ENCODE measurements at regions not wholly inside any gene's neighbourhood (a gene's known extent, or its start where the extent isn't known, plus 50 kb on each side); places are given as distances from the start of the nearest gene placed in this dataset.
"Not testable (repeated sequence)": the region's sequence is repeated elsewhere in the genome, so short reads cannot be mapped to it uniquely, and the experiment has no call there.

GRCh38 chr2:35548171-35548570 is 807.4 kb upstream of the CRIM1 start:
- DNase-seq (ENCODE audit: low spot score) = peak; percentile 10

DNA sequence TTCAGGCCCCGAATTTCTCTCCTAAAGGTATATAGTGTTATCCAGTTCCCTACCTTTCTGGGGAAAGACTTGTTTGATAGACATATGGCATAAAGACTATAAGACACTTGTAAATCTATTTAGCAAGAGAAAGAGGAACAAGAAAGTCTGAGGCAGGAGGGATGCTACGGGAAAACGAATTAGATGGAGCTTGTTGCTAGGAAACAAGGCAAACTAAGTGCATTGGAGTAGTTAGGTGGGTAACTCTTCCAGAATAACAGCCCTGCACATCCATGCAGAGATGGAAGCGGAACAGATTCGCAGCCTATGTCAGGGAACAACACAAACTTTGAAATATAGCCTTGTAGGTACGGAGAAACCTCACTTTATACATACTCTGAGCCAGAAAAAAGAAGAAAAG is 810.3 kb upstream of the CRIM1 start:
- DNase-seq (ENCODE audit: low spot score) = no peak

GRCh38 chr2:35538796-35539195 is 816.8 kb upstream of the CRIM1 start:
- no peak for DNase-seq (ENCODE audit: low spot score)

- no peak for DNase-seq (ENCODE audit: low spot score)
These were observed 824.9 kb upstream of the CRIM1 start for GRCh38 chr2:35530615-35531135.

DNA sequence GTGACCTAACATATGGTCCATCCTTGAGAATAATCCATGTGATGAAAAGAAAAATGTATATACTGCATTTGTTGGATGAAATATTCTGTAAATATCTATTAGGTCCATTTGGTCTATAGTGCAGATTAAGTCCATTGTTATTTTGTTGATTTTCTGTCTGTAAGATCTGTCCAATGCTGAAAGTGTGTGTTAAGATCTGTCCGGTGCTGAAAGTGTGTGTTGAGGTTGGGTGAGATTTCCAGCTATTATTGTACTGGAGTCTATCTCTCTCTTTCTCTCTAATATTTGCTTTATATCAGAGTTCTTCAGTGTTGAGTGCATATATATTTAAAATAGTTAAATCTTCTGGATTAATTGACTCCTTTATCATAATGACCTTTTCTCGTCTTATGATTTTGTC is 828.8 kb upstream of the CRIM1 start:
- DNase-seq (ENCODE audit: low spot score) = no peak

- no peak for DNase-seq (ENCODE audit: low spot score)
These were observed 833.1 kb upstream of the CRIM1 start for GRCh38 chr2:35522450-35522849.

DNA sequence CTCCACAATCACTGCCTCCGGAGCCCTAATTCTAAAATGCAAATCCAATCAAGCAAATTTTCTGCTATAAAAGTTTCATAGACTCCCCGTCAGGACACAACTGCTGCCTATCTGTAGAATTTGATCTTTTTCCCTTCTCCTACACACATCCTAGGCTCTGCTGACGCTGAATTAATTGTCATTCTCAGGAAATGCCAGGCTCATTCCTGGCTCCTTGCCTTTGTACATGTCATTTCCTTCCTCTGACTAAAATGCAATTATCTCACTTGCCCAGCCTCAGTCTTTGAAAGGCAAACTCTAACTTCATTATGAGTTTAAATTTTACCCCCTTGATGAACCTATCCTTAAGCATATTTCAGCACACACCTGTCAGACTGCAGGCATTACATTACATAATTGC is 844.9 kb upstream of the CRIM1 start:
- DNase-seq (ENCODE audit: low spot score) = no peak

- DNase-seq (ENCODE audit: low spot score) = no peak
These were observed 847.0 kb upstream of the CRIM1 start for GRCh38 chr2:35508601-35509000.

DNA sequence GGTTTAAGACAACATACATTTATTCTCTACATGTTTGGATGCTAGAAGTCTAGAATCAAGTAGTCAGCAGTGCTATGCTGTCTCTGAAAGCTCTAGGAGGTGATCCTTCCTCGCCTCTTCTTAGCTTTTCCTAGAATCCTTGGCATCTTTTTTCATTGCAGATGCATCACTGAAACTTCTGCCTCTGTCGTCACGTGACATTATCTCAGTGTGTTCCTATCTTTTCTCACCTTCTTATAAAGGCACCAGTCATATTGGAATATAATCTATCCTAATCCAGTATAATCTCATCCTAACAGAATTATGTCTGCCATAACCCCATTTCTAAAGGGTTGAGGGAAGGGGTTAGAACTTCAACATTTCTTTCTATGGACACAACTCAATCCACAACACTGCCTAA is 851.2 kb upstream of the CRIM1 start:
- DNase-seq (ENCODE audit: low spot score) = no peak

GRCh38 chr2:35503738-35504199 is 851.8 kb upstream of the CRIM1 start:
- no peak for DNase-seq (ENCODE audit: low spot score)

DNA sequence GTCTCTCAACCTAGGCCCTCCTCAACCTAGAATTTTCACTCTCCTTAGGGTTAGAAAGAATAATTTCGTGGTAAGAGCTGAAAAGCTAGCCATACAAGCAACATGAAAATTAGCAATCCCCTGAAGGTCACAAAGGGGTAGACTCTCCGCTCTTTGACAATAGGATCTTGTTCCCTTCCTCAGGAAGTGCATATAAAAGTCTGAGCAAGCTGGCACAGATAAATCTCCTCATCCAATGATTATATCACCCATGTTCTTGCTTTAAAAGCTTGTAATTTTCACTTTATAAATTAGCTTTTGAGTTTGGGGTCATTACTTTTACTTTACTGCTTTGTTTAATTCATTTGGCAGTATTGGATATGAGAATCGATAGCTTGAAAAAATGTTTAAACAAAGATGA is 852.3 kb upstream of the CRIM1 start:
- no peak for DNase-seq (ENCODE audit: low spot score)

DNA sequence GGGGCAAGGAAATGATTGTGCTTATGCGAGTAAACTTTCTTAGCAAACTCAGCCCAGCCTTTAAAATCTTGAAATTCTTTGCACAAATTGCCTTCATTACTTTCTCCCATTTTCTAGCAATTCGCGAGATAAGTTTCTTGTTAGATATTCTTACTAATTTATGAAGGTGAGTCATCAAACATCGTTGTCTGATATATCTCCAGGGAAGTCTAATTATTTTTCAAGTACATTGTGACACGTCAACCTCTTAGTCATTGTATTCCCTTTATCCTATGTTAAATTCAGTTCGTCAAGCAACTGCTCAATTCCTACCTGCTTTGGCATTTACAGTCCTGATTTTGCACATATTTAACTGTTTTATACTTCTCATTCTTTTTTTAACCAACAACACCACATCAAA is 854.5 kb upstream of the CRIM1 start:
- DNase-seq (ENCODE audit: low spot score) = no peak

- no peak for DNase-seq (ENCODE audit: low spot score)
These were observed 859.6 kb upstream of the CRIM1 start for GRCh38 chr2:35496022-35496421.

DNA sequence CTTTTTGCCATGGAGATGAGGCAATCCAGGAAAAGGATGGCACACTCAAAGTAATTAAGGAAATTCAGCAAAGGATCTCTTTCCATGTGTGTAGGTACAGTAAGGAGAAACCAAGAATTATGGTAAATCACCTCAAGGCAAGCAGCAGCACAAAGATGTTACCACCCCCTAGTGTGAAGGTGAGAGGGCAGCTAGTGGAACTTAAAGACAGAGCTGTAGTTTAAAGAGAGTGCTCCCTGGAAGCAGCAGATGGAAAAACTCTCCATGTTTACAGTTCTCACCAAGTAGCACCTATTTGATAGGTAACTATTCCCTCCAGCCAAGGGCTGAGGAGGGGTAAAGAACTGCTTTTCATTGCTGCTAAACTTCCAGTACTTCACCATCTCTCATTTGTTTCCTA is 860.4 kb upstream of the CRIM1 start:
- DNase-seq (ENCODE audit: low spot score) = no peak

- not testable (repeated sequence) for DNase-seq (ENCODE audit: low spot score)
These were observed 877.5 kb upstream of the CRIM1 start for GRCh38 chr2:35478121-35478520.

DNA sequence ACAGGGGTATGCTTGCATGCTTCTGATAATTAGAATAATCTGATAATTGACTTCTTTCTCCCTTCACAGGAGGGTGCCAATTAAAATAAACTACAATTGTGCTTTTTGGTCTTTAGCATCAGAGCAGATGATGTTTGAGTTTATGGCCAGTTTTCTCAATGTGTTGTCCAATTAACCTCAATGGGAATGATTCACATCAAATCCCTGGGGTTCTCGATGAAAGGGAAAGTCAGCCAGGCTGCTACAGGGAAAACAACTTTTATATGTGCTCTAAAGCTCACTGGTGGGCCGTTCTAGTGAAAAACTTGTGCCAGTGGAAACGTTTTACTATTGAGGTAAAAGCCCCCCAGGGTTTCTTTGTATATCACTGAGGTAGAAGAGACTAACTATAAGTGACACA is 887.3 kb upstream of the CRIM1 start:
- DNase-seq (ENCODE audit: low spot score) = no peak

- peak; percentile 4 for DNase-seq (ENCODE audit: low spot score)
These were observed 891.6 kb upstream of the CRIM1 start for GRCh38 chr2:35463805-35464596.

GRCh38 chr2:35462226-35462998 is 893.2 kb upstream of the CRIM1 start:
- DNase-seq (ENCODE audit: low spot score) = peak; percentile 73

DNA sequence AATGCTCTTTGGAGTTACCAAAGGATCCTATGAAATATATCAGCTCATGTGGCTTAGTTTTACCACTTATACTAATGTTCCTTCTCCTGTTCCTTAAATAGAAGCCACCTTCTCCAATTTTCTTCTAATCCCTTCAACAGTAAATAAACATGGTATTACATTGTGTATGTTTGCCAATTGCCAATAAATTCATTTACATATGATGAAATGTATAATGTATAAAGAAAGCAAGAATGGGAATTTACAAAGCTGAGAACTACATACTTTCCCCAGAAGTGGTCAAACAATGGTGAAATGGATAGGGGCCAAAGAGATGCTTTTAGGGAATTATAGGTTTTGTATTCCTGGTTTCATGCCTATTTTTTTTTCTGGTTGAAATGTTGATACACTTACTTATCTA is 894.2 kb upstream of the CRIM1 start:
- DNase-seq (ENCODE audit: low spot score) = no peak

DNA sequence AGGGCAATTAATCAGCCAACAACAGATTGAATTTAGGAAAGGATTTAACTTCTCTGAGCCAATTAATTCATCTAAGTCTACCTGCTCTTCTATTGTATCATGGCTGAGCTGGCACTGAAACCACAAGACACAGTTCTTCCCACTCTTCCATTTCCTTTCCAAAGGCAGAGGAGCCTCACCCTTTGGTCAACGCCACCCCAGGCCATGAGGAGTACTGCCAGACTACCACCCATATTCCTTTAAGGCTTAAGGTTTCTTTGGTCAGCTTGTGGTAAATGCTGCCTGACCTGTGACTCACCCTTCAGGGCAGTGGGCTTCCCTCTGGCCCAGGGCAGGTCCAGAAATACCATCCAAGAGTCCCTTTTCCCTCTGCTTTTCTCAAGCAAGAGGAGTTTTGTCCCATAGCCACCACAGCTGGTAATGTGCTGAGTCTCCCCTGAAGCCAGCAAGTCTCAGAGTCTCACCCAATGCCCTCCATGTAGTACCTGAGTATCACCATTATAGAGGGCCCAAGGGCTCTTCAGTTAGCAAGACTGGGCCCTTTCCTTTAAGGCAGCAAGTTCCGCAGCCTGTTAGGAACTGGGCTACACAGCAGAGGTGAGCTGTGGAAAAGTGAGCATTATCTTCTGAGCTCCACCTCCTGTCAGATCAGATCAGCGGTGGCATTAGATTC is 900.5 kb upstream of the CRIM1 start:
- peak; percentile 77 for DNase-seq (ENCODE audit: low spot score)

DNA sequence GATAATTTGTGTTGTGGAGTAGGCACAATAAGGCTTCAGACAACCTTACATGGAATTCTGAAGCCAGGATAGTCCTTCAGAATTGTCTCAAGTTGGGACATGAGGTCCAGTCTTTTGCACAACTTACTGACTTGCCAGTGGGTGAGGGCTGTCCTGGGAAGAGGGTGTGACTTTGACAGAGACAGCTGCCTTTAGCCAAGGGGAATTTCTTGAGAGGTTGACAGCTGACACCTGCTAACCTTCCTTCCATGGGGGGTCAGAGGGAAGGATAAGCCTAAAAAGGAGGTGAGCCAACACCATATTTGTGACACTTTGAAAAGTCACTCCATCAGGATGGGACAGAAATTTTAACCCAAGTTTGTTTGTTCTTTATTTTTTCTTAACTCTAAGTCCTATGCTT is 907.8 kb upstream of the CRIM1 start:
- no peak for DNase-seq (ENCODE audit: low spot score)

DNA sequence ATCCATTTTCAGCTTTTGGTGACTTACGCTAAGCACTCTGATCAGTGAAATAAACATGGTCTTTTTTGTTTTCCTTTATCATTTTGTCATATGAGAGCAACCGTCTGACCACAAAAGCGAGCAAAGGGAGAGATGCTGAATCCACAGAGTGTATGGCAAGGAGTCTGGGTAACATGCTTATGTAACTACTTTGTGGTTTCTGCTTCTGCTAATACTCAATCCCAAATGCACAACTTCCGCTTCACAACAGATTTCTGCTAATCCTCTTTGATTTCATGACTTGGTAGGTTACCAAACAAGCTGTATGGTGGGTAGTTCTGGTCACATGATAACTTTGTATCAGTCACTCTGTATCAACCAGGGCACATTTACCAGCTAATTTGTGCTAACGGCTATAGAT is 908.4 kb upstream of the CRIM1 start:
- DNase-seq (ENCODE audit: low spot score) = no peak

- DNase-seq (ENCODE audit: low spot score) = no peak
These were observed 912.5 kb upstream of the CRIM1 start for GRCh38 chr2:35443087-35443486.
